H9 (cell line): ENCODE measurements at regions not wholly inside any gene's neighbourhood (a gene's known extent, or its start where the extent isn't known, plus 50 kb on each side); places are given as distances from the start of the nearest gene placed in this dataset.

Source experiments
- DNase-seq: peaks from one replicate; pipeline ENCODE4 v3.0.0-alpha.2; 2017
- H2AFZ ChIP-seq: one replicate; pipeline ENCODE4 v1.6.1; 2013; ENCODE audit warnings: mild to moderate bottlenecking, low read length, control low read depth, moderate library complexity
- H2AK5ac ChIP-seq: 2 replicates; pipeline ENCODE4 v1.6.1; 2013; ENCODE audit warnings: low read length, control low read depth, mixed read lengths; ENCODE audit not compliant: insufficient read length
- H2BK120ac ChIP-seq: one replicate; pipeline ENCODE4 v1.6.1; 2013; ENCODE audit warnings: low read depth, mild to moderate bottlenecking, low read length, control low read depth, inconsistent platforms; ENCODE audit not compliant: poor library complexity, severe bottlenecking
- H2BK12ac ChIP-seq: 2 replicates; pipeline ENCODE4 v1.6.1; 2013; ENCODE audit warnings: low read length, control low read depth, mixed read lengths, low read depth; ENCODE audit not compliant: insufficient read length
- H2BK15ac ChIP-seq: 2 replicates; pipeline ENCODE4 v1.6.1; 2013; ENCODE audit warnings: low read depth, low read length, control low read depth
- H2BK20ac ChIP-seq: one replicate; pipeline ENCODE4 v1.6.1; 2013; ENCODE audit warnings: low read depth, mild to moderate bottlenecking, low read length, control low read depth, inconsistent platforms; ENCODE audit not compliant: poor library complexity, severe bottlenecking
- H2BK5ac ChIP-seq: 2 replicates; pipeline ENCODE4 v1.6.1; 2013; ENCODE audit warnings: low read length, control low read depth, mixed read lengths; ENCODE audit not compliant: insufficient read length
- H3K14ac ChIP-seq: 2 replicates; pipeline ENCODE4 v1.6.1; 2013; ENCODE audit warnings: low read length, control low read depth; ENCODE audit not compliant: insufficient read depth
- H3K18ac ChIP-seq: 2 replicates; pipeline ENCODE4 v1.6.1; 2013; ENCODE audit warnings: low read depth, mild to moderate bottlenecking, mixed read lengths, low read length, control low read depth; ENCODE audit not compliant: insufficient read length
- H3K23ac ChIP-seq: 2 replicates; pipeline ENCODE4 v1.6.1; 2013; ENCODE audit warnings: low read length, control low read depth, mixed read lengths, low read depth; ENCODE audit not compliant: insufficient read length
- H3K23me2 ChIP-seq: 2 replicates; pipeline ENCODE4 v1.6.1; 2013; ENCODE audit warnings: low read depth, mild to moderate bottlenecking, mixed read lengths, low read length, control low read depth; ENCODE audit not compliant: insufficient read length, poor library complexity, severe bottlenecking
- H3K27ac ChIP-seq: 2 replicates; pipeline ENCODE4 v1.5.1; 2013; ENCODE audit warnings: low read length, control low read depth, mixed read lengths, low read depth; ENCODE audit not compliant: insufficient read length
- H3K27me3 ChIP-seq: 2 replicates; pipeline ENCODE4 v1.6.1; 2013; ENCODE audit warnings: low read length, control low read depth, inconsistent platforms; ENCODE audit not compliant: insufficient read depth
- H3K4ac ChIP-seq: 2 replicates; pipeline ENCODE4 v1.6.1; 2013; ENCODE audit warnings: low read depth, mild to moderate bottlenecking, control low read depth, inconsistent platforms, low read length, moderate library complexity
- H3K4me1 ChIP-seq: 2 replicates; pipeline ENCODE4 v1.6.1; 2013; ENCODE audit warnings: low read length, control low read depth, inconsistent platforms; ENCODE audit not compliant: insufficient read depth
- H3K4me2 ChIP-seq: 2 replicates; pipeline ENCODE4 v1.6.1; 2013; ENCODE audit warnings: low read length, control low read depth, mixed read lengths; ENCODE audit not compliant: insufficient read length, insufficient read depth
- H3K56ac ChIP-seq: 2 replicates; pipeline ENCODE4 v1.6.1; 2013; ENCODE audit warnings: low read depth, mild to moderate bottlenecking, mixed read lengths, low read length, control low read depth; ENCODE audit not compliant: insufficient read length
- H3K79me1 ChIP-seq: 2 replicates; pipeline ENCODE4 v1.6.1; 2013; ENCODE audit warnings: low read depth, mild to moderate bottlenecking, moderate library complexity, low read length, control low read depth, inconsistent platforms; ENCODE audit not compliant: insufficient read depth, poor library complexity, severe bottlenecking
- H3K79me2 ChIP-seq: 2 replicates; pipeline ENCODE4 v1.6.1; 2013; ENCODE audit warnings: low read length, control low read depth, inconsistent platforms; ENCODE audit not compliant: insufficient read depth
- H3K9ac ChIP-seq: 2 replicates; pipeline ENCODE4 v1.6.1; 2013; ENCODE audit warnings: low read length, control low read depth, mixed read lengths; ENCODE audit not compliant: insufficient read length; ENCODE audit errors: extremely low read depth
- H3K9me3 ChIP-seq: one replicate; pipeline ENCODE4 v1.6.1; 2013; ENCODE audit warnings: low read depth, low read length, inconsistent platforms; ENCODE audit not compliant: control insufficient read depth
- H3T11ph ChIP-seq: one replicate; pipeline ENCODE4 v1.6.1; 2013; ENCODE audit warnings: mild to moderate bottlenecking, low read length, control low read depth, inconsistent platforms
- H4K20me1 ChIP-seq: one replicate; pipeline ENCODE4 v1.6.1; 2013; ENCODE audit not compliant: control insufficient read depth, insufficient read length, insufficient read depth
- H4K5ac ChIP-seq: 2 replicates; pipeline ENCODE4 v1.6.1; 2013; ENCODE audit warnings: low read depth, mild to moderate bottlenecking, mixed read lengths, low read length, control low read depth; ENCODE audit not compliant: insufficient read length
- H4K8ac ChIP-seq: replicated peaks from 2 replicates; pipeline ENCODE4 v1.6.1; 2013; ENCODE audit warnings: low read length, control low read depth, mixed read lengths, low read depth; ENCODE audit not compliant: insufficient read length
- H4K91ac ChIP-seq: 2 replicates; pipeline ENCODE4 v1.6.1; 2013; ENCODE audit warnings: low read depth, mild to moderate bottlenecking, moderate library complexity, mixed read lengths, low read length, control low read depth; ENCODE audit not compliant: insufficient read length
- H3K27ac Mint-ChIP-seq, 3 experiments: 2 replicates in 2 of 3; 3 replicates in 1 of 3; pipeline ENCODE4 v1.8.0; 2020 to 2021; ENCODE audit warnings: mixed read lengths in 3 of 3, mild to moderate bottlenecking in 1 of 3, moderate library complexity in 1 of 3
- H3K27me3 Mint-ChIP-seq: 2 replicates; pipeline ENCODE4 v1.8.0; 2021; ENCODE audit warnings: low read depth, mild to moderate bottlenecking, moderate library complexity, mixed read lengths
- H3K36me3 Mint-ChIP-seq, 3 experiments: 2 replicates in 2 of 3; 3 replicates in 1 of 3; pipeline ENCODE4 v1.8.0; 2020 to 2021; ENCODE audit warnings: low read depth in 3 of 3, mixed read lengths in 3 of 3; ENCODE audit not compliant: insufficient read depth in 1 of 3
- H3K4me1 Mint-ChIP-seq, 2 experiments: 2 replicates each; pipeline ENCODE4 v1.8.0; 2020; ENCODE audit warnings: mixed read lengths in 2 of 2
- H3K4me3 Mint-ChIP-seq, 2 experiments: 2 replicates in 1 of 2; 3 replicates in 1 of 2; pipeline ENCODE4 v1.8.0; 2020 to 2021; ENCODE audit warnings: mild to moderate bottlenecking in 2 of 2, mixed read lengths in 2 of 2, moderate library complexity in 1 of 2
- H3K9me3 Mint-ChIP-seq, 2 experiments: 2 replicates in 1 of 2; 3 replicates in 1 of 2; pipeline ENCODE4 v1.8.0; 2020; ENCODE audit warnings: mild to moderate bottlenecking in 2 of 2, mixed read lengths in 2 of 2, moderate library complexity in 1 of 2
- WGBS: extraction: QIAGEN DNeasy Blood & Tissue Kit; methylation state at CpG from one replicate; pipeline ENCODE4 v1.1.7; 2013; ENCODE audit warnings: missing lambda C conversion rate, low lambda C conversion rate, mixed read lengths; ENCODE audit not compliant: insufficient read length; ENCODE audit errors: extremely low coverage; 5-methylcytosine and 5-hydroxymethylcytosine counted together
- TF ChIP-seq, protein P1 (sequence below): fragments of 200-600 bp; sonication (generic); conservative IDR thresholded peaks from 3 replicates; pipeline ENCODE4 v1.8.0; 2021; ENCODE audit warnings: antibody characterized with exemption, mild to moderate bottlenecking

DNA sequence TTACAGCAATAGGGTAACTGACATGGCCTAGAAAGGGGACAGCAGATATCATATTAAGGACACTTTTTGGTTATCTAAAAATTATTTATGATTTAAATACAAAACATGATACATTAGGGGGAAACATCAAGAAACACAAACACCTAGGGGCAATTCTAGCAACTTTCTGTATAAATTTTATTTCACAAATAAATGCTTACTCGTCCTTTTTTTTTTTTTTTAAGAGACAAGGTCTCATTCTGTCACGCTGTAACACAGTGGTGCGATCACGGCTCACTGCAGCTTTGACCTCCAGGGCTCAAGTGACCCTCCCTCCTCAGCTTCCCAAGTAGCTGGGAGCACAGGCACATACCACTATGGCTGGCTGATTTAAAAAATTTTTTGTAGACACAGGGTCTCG lies 151.8 kb upstream of the BCOR start:
- Histone ChIP-seq H3T11ph (no peak overlapping the region), H4K5ac (no peak overlapping the region), H3K27me3 (no peaks in the 10 kb centered on the region), H3K9me3 (no peaks in the 10 kb centered on the region), H3K4me2 (no peak overlapping the region), H3K27ac (no peak overlapping the region), H3K23me2 (peaks cover 2% of the 10 kb centered on the region), H2AFZ (no peak overlapping the region), H4K8ac (no peak overlapping the region), H3K4me1 (peaks cover 9% of the 10 kb centered on the region), H3K79me2 (0 out of 2 replicates have a peak, but pooled peaks cover 2% of the 10 kb centered on the region), H3K4ac (no peak overlapping the region), H2BK120ac (no peak overlapping the region), H3K18ac (no peak overlapping the region), H4K91ac (no peak overlapping the region), H2AK5ac (no peak overlapping the region), H3K23ac (no peak overlapping the region), H3K9ac (no peak overlapping the region), H2BK15ac (no peak overlapping the region), H3K14ac (no peak overlapping the region), H3K56ac (no peak overlapping the region), H4K20me1 (no peaks in the 10 kb centered on the region), H2BK20ac (no peak overlapping the region), H2BK12ac (no peak overlapping the region), H3K79me1 (no peaks in the 10 kb centered on the region), H2BK5ac (no peak overlapping the region)
- H3K36me3 Mint-ChIP-seq, result peaks cover 0 to 4% (median 4%) of the 10 kb centered on the region in 3 experiments; a peak in 2 of 7 replicates
- H3K4me1 Mint-ChIP-seq, result peaks cover 15 to 19% of the 10 kb centered on the region in 2 experiments
- peaks cover 57 to 68% of the 10 kb centered on the region in 2 experiments for H3K9me3 Mint-ChIP-seq
- no peak overlapping the region for H3K4me3 Mint-ChIP-seq
- no CpG with 5 or more reads among the region's 5 CpGs for WGBS
- TF ChIP-seq, protein P1, sequence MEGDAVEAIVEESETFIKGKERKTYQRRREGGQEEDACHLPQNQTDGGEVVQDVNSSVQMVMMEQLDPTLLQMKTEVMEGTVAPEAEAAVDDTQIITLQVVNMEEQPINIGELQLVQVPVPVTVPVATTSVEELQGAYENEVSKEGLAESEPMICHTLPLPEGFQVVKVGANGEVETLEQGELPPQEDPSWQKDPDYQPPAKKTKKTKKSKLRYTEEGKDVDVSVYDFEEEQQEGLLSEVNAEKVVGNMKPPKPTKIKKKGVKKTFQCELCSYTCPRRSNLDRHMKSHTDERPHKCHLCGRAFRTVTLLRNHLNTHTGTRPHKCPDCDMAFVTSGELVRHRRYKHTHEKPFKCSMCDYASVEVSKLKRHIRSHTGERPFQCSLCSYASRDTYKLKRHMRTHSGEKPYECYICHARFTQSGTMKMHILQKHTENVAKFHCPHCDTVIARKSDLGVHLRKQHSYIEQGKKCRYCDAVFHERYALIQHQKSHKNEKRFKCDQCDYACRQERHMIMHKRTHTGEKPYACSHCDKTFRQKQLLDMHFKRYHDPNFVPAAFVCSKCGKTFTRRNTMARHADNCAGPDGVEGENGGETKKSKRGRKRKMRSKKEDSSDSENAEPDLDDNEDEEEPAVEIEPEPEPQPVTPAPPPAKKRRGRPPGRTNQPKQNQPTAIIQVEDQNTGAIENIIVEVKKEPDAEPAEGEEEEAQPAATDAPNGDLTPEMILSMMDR, result no peak
- H3K27me3 Mint-ChIP-seq, result peaks cover 4% of the 10 kb centered on the region
- no peak for DNase-seq
- H3K27ac Mint-ChIP-seq, result no peak overlapping the region
